ENCODE measurements at regions not wholly inside any gene's neighbourhood (a gene's known extent, or its start where the extent isn't known, plus 50 kb on each side); places are given as distances from the start of the nearest gene placed in this dataset.
"Not testable (repeated sequence)": the region's sequence is repeated elsewhere in the genome, so short reads cannot be mapped to it uniquely, and the experiment has no call there.

GRCh38 chr3:139248593-139249255 lies 95.1 kb upstream of the MRPS22 start:
- DNase-seq: no peak

- no peak for DNase-seq
Measured at GRCh38 chr3:139251529-139251928, 92.3 kb upstream of the MRPS22 start.

- no peak for DNase-seq
Measured at GRCh38 chr3:139252719-139253118, 91.1 kb upstream of the MRPS22 start.

GRCh38 chr3:139258276-139258675 lies 85.5 kb upstream of the MRPS22 start:
- no peak for DNase-seq

GRCh38 chr3:139259398-139259797 lies 84.4 kb upstream of the MRPS22 start:
- DNase-seq: no peak

- no peak for DNase-seq
Measured at GRCh38 chr3:139260041-139260486, 83.8 kb upstream of the MRPS22 start.

- DNase-seq: no peak
Measured at GRCh38 chr3:139260793-139261736, 82.8 kb upstream of the MRPS22 start.

GRCh38 chr3:139261754-139262586 lies 81.8 kb upstream of the MRPS22 start:
- no peak for DNase-seq

GRCh38 chr3:139263798-139264197 lies 80.0 kb upstream of the MRPS22 start:
- DNase-seq: no peak

- DNase-seq: no peak
Measured at GRCh38 chr3:139264375-139264774, 79.4 kb upstream of the MRPS22 start.

GRCh38 chr3:139265131-139266016 lies 78.4 kb upstream of the MRPS22 start:
- DNase-seq: no peak

- DNase-seq: no peak
Measured at GRCh38 chr3:139267300-139268246, 76.2 kb upstream of the MRPS22 start.

GRCh38 chr3:139269984-139270383 lies 73.8 kb upstream of the MRPS22 start:
- DNase-seq: no peak

GRCh38 chr3:139270652-139271051 lies 73.2 kb upstream of the MRPS22 start:
- not testable (repeated sequence) for DNase-seq

- no peak for DNase-seq
Measured at GRCh38 chr3:139280027-139280671, 63.7 kb upstream of the MRPS22 start.

GRCh38 chr3:139281096-139281495 lies 62.7 kb upstream of the MRPS22 start:
- no peak for DNase-seq

GRCh38 chr3:139281522-139282196 lies 62.2 kb upstream of the MRPS22 start:
- DNase-seq: no peak

- no peak for DNase-seq
Measured at GRCh38 chr3:139283301-139283700, 60.5 kb upstream of the MRPS22 start.

GRCh38 chr3:139284221-139284620 lies 59.6 kb upstream of the MRPS22 start:
- DNase-seq: no peak

GRCh38 chr3:139285691-139286090 lies 58.1 kb upstream of the MRPS22 start:
- DNase-seq: no peak

All from NCI-H2081 treated with DMSO at 0.1 percent for 48 hours (cell line).